ENCODE measurements at regions not wholly inside any gene's neighbourhood (a gene's known extent, or its start where the extent isn't known, plus 50 kb on each side); places are given as distances from the start of the nearest gene placed in this dataset.

DNA sequence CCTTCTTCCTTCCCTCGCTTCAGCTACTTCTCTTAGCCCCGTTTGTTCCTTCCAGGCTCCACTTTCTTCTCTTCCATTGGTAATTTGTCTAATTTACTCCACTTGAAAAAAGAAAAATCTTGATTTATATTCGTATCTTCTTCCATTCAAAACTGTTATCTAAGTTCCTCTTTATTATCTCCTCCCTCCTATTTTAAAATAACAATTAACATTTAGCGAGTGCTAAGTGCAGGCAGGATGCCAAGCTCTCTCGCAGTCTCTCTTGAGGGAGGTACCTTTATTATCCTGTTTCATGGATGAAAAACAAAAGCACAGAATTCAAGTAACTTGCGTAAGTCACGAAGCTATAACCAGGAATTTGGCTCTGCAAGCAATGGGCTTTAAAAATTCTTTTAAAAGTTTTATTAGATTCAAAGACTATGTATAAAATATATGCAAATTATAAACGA is 418.9 kb upstream of the NAALADL2 start:
- TF ChIP-seq, protein P1, sequence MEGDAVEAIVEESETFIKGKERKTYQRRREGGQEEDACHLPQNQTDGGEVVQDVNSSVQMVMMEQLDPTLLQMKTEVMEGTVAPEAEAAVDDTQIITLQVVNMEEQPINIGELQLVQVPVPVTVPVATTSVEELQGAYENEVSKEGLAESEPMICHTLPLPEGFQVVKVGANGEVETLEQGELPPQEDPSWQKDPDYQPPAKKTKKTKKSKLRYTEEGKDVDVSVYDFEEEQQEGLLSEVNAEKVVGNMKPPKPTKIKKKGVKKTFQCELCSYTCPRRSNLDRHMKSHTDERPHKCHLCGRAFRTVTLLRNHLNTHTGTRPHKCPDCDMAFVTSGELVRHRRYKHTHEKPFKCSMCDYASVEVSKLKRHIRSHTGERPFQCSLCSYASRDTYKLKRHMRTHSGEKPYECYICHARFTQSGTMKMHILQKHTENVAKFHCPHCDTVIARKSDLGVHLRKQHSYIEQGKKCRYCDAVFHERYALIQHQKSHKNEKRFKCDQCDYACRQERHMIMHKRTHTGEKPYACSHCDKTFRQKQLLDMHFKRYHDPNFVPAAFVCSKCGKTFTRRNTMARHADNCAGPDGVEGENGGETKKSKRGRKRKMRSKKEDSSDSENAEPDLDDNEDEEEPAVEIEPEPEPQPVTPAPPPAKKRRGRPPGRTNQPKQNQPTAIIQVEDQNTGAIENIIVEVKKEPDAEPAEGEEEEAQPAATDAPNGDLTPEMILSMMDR (optimal IDR thresholded peaks at IDR 0.05 in 1 of 3, IDR thresholded peaks at IDR 0.05 in 1 of 3, conservative IDR thresholded peaks at IDR 0.05 in 1 of 3; ENCODE audit: extremely low read depth in 1 of 3, insufficient read depth in 2 of 3, low read length in 3 of 3) = no peak
- no peak for TF ChIP-seq EZH2 (IDR thresholded peaks at IDR 0.05; ENCODE audit: low read length)

Measured in keratinocyte (primary cell).